ENCODE measurements at regions not wholly inside any gene's neighbourhood (a gene's known extent, or its start where the extent isn't known, plus 50 kb on each side); places are given as distances from the start of the nearest gene placed in this dataset.

DNA sequence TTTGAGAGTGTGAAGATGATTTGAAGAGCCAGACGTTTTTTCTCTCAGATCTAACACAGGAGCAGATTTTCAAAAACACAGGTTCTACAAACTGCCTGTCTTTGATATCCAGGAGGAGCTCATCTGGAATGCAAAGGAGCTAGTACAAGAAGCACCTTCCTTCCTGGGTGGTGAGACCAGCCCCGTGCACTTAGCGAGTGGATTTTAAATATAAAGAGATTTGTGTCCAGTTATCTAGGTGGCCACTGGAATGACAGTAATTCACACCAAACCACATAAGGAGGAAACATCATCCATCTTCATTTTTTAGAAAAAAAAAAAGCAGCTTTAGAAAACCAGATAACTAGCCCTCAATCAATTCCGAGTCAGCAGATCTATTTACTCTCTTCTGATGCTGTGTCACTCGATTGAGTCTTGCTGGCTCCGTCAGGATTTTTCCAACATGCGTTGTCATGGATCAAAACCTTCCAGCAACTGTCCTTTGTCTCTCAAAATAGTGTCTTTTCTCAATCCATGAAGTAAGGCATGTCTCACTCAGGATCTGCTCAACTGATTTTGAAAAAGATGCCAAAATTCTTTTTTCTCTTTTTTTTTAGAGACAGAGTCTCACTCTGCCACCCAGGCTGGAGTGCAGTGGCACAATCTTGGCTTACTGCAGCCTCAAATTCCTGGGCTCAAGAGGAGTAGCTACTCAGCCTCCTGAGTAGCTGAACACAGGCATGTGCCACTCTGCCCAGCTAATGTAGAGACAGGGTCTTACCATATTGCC lies 451.2 kb upstream of the PSMD7 start:
- Histone ChIP-seq H3K4me1 (ENCODE audit: control insufficient read depth, insufficient read depth, low read length) (no peaks in the 10 kb centered on the region), H3K9me3 (ENCODE audit: control insufficient read depth, insufficient read depth, low read length) (peaks cover 5% of the 10 kb centered on the region), H3K4ac (ENCODE audit: low read depth, low read length) (no peak overlapping the region), H3K14ac (replicated peaks; ENCODE audit: low read depth, low read length) (no peak overlapping the region), H3K79me1 (ENCODE audit: low read depth in 1 of 2, low read length in 2 of 2) (no peaks in the 10 kb centered on the region), H2BK120ac (ENCODE audit: low read depth, low read length) (no peak overlapping the region), H4K20me1 (ENCODE audit: insufficient read depth, low read length) (no peaks in the 10 kb centered on the region), H2BK5ac (ENCODE audit: low read depth, low read length, poor library complexity, severe bottlenecking) (no peak overlapping the region), H4K8ac (ENCODE audit: low read depth in 2 of 2, low read length in 2 of 2) (no peak overlapping the region), H3K23ac (ENCODE audit: low read depth, low read length) (no peak overlapping the region), H4K91ac (ENCODE audit: insufficient read depth, low read depth, low read length) (no peak overlapping the region), H3K9me1 (ENCODE audit: insufficient read depth, low read length) (no peaks in the 10 kb centered on the region), H3K56ac (ENCODE audit: extremely low read depth, insufficient read depth, low read length) (no peak overlapping the region), H2AK5ac (ENCODE audit: low read depth, low read length) (no peak overlapping the region), H3K9ac (ENCODE audit: low read depth, low read length) (no peak overlapping the region), H3K27me3 (ENCODE audit: control insufficient read depth, insufficient read depth, low read length) (no peaks in the 10 kb centered on the region), H3K18ac (ENCODE audit: low read depth, low read length) (no peak overlapping the region), H3K4me2 (ENCODE audit: low read depth, low read length) (no peak overlapping the region), H4K5ac (ENCODE audit: low read depth, low read length) (no peak overlapping the region), H3K36me3 (ENCODE audit: control insufficient read depth, insufficient read depth, low read length) (no peaks in the 10 kb centered on the region), H2BK20ac (ENCODE audit: low read depth, low read length) (no peak overlapping the region), H2AK9ac (replicated peaks; ENCODE audit: low read depth, low read length, poor library complexity) (no peak overlapping the region), H2BK15ac (ENCODE audit: low read depth, low read length) (no peak overlapping the region), H2AFZ (replicated peaks; ENCODE audit: low read length, poor library complexity) (no peak overlapping the region), H3K27ac (ENCODE audit: insufficient read depth, low read length) (no peak overlapping the region), H3K4me3 (ENCODE audit: insufficient read depth, low read depth, low read length) (no peak overlapping the region)
- no peak for DNase-seq
- in situ Hi-C loops (cut with MboI; ENCODE audit: low sequenced_read_pairs): no loop called here
- dilution Hi-C loops (cut with HindIII; ENCODE audit: low sequenced_read_pairs, unreplicated experiment): no loop called here
- intact Hi-C loops (cut with micrococcal nuclease): no loop called here
- ChIA-PET CTCF (interaction anchor here (0.6 kb wide), 1 partner anchor 77 kb away, joined by 3 read pairs; no protein-coding TSS in a partner anchor), POLR2A (ENCODE audit: unreplicated experiment) (no interaction called here)
- BruUV-seq (replicated peaks): no TSS peak
- no peak for TF ChIP-seq SMC3 (IDR thresholded peaks at IDR 0.05; ENCODE audit: low read depth, low read length)
- no CpG with 5 or more reads among the region's 7 CpGs for WGBS, 2 experiments (ENCODE audit: extremely low coverage in 2 of 2, insufficient read length in 1 of 2)
- no peak for ATAC-seq (ENCODE audit: low read depth)
